Glutamatergic neuron (in vitro differentiated cells): ENCODE measurements at regions not wholly inside any gene's neighbourhood (a gene's known extent, or its start where the extent isn't known, plus 50 kb on each side); places are given as distances from the start of the nearest gene placed in this dataset.

Experiments
- DNase-seq: peaks from one replicate; pipeline ENCODE4 v3.0.0; 2022
- H3K27ac Mint-ChIP-seq: one replicate; pipeline ENCODE4 v1.8.0; 2020; ENCODE audit warnings: mild to moderate bottlenecking, mixed read lengths, inconsistent platforms; ENCODE audit not compliant: unreplicated experiment
- H3K27me3 Mint-ChIP-seq: one replicate; pipeline ENCODE4 v1.8.0; 2020; ENCODE audit warnings: mild to moderate bottlenecking, moderate library complexity, mixed read lengths, inconsistent platforms; ENCODE audit not compliant: unreplicated experiment
- H3K36me3 Mint-ChIP-seq: one replicate; pipeline ENCODE4 v1.8.0; 2020; ENCODE audit warnings: mild to moderate bottlenecking, mixed read lengths, inconsistent platforms; ENCODE audit not compliant: unreplicated experiment
- H3K4me1 Mint-ChIP-seq: one replicate; pipeline ENCODE4 v1.8.0; 2020; ENCODE audit warnings: mild to moderate bottlenecking, low read depth, mixed read lengths, inconsistent platforms; ENCODE audit not compliant: unreplicated experiment
- H3K4me3 Mint-ChIP-seq: one replicate; pipeline ENCODE4 v1.8.0; 2020; ENCODE audit warnings: mild to moderate bottlenecking, mixed read lengths, inconsistent platforms; ENCODE audit not compliant: unreplicated experiment
- H3K9me3 Mint-ChIP-seq: one replicate; pipeline ENCODE4 v1.8.0; 2020; ENCODE audit warnings: mild to moderate bottlenecking, moderate library complexity, mixed read lengths, inconsistent platforms; ENCODE audit not compliant: unreplicated experiment
- CTCF ChIP-seq: fragments of 200-600 bp; sonication (generic); IDR thresholded peaks from one replicate; pipeline ENCODE4 v1.5.0; 2021; ENCODE audit not compliant: partially characterized antibody, unreplicated experiment

GRCh38 chr18:45166836-45167551 is 448.3 kb upstream of the SLC14A2 start:
- no peak for DNase-seq
- H3K36me3 Mint-ChIP-seq: no peaks in the 10 kb centered on the region
- no peaks in the 10 kb centered on the region for H3K27me3 Mint-ChIP-seq
- H3K4me1 Mint-ChIP-seq: peaks cover 8% of the 10 kb centered on the region
- no peak overlapping the region for H3K27ac Mint-ChIP-seq
- no peak overlapping the region for H3K4me3 Mint-ChIP-seq
- H3K9me3 Mint-ChIP-seq: no peaks in the 10 kb centered on the region
- no peak for TF ChIP-seq CTCF

- peaks cover 8% of the 10 kb centered on the region for H3K4me1 Mint-ChIP-seq
- no peak overlapping the region for H3K27ac Mint-ChIP-seq
- no peak for TF ChIP-seq CTCF
- H3K27me3 Mint-ChIP-seq: no peaks in the 10 kb centered on the region
- no peaks in the 10 kb centered on the region for H3K9me3 Mint-ChIP-seq
- no peak for DNase-seq
- no peaks in the 10 kb centered on the region for H3K36me3 Mint-ChIP-seq
- H3K4me3 Mint-ChIP-seq: no peak overlapping the region
These were observed 447.5 kb upstream of the SLC14A2 start for GRCh38 chr18:45167631-45168280.

- no peaks in the 10 kb centered on the region for H3K27me3 Mint-ChIP-seq
- no peak overlapping the region for H3K27ac Mint-ChIP-seq
- H3K4me1 Mint-ChIP-seq: peaks cover 8% of the 10 kb centered on the region
- DNase-seq: no peak
- TF ChIP-seq CTCF: no peak
- H3K4me3 Mint-ChIP-seq: no peak overlapping the region
- H3K36me3 Mint-ChIP-seq: no peaks in the 10 kb centered on the region
- H3K9me3 Mint-ChIP-seq: no peaks in the 10 kb centered on the region
These were observed 446.2 kb upstream of the SLC14A2 start for GRCh38 chr18:45168866-45169600.

GRCh38 chr18:45169610-45170009 is 445.7 kb upstream of the SLC14A2 start:
- no peak overlapping the region for H3K4me3 Mint-ChIP-seq

More at GRCh38 chr18:45169610-45170009, 445.7 kb upstream of the SLC14A2 start:
- Mint-ChIP-seq H3K27me3 (no peaks in the 10 kb centered on the region), H3K27ac (no peak overlapping the region), H3K36me3 (no peaks in the 10 kb centered on the region), H3K9me3 (no peaks in the 10 kb centered on the region), H3K4me1 (peaks cover 8% of the 10 kb centered on the region)
- TF ChIP-seq CTCF: no peak
- DNase-seq: peak; percentile 28
